GM19438 (cell line): ENCODE measurements at regions not wholly inside any gene's neighbourhood (a gene's known extent, or its start where the extent isn't known, plus 50 kb on each side); places are given as distances from the start of the nearest gene placed in this dataset.

ENCODE experiments used
- ATAC-seq: cut with Tn5 transposase; IDR thresholded peaks from one replicate; pipeline ENCODE4 v1.9.1; 2021; ENCODE audit warnings: low read depth; ENCODE audit not compliant: unreplicated experiment

DNA sequence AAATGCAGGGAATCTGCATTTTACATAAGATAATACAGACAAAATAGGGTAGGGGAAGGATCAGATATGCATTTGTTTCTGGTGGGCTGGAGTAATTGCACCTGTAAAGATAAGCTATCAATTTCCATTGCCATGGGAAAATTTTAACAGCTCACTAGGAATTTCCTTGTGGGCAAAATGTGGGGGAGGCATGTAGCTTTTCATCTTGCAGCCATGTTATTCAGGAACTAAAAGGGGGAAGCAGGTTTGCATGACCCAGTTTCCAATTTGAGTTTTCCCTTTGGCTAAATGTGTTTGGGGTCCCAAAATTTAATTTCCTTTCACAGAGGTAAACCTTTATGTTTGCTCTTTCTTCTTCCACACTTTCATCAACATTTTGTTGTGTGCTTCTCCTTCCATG lies 624.4 kb downstream of the NYAP2 start:
- no peak for ATAC-seq

DNA sequence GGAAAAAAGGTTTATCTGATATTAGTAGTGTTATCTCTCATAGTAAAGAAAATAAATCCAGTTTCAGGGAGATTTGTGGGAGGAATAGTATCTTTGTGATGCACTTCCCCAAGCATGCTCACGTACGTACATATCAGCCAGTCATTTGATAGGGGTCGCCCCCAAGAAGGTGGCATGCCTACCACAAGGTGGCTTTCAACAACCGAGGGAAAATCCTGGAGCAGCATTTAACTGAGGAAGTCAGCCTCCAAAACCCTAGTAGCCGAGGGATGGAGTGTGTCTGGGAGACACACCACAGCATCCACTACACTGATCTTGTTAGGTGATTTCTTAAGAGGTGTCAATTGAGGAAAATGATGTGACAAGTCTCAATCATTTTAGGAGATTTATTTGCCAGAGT lies 623.9 kb downstream of the NYAP2 start:
- ATAC-seq = no peak

DNA sequence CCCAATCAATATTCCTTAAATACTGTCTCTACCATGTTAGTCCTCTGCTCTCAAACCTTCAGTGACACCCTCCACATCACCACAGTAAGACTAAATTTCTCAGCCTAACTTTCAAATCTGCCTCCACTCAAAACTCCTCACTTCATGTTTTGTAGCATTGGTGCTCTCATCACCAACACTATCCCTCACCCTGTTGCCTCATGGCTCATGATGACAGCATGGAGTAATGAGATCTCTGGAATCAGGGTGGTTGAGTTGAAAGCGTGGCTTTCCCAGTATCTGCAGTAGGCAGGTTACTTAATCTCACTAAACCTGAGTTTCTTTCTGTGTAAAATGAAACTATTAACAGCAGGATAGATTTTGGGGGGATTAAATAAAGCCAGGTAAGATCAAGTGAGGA lies 621.4 kb downstream of the NYAP2 start:
- no peak for ATAC-seq

DNA sequence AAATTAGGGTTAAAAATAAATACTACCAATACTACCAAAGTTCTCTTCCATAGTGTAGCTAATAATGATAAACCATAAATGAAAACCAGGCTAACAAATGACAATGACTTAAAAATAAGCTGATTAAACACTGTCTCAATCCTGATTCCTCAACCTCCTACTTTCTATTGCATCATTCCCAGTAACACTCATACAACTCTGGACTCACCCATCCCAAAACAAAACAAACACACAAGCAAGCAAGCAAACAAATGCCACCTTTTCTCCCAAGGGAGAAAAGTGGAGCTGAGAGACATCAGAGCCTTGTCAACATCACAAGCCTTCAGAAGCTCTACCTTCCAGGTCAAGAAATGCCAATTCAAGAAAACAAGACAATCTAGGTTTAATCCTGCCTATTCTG lies 620.7 kb downstream of the NYAP2 start:
- ATAC-seq = no peak

DNA sequence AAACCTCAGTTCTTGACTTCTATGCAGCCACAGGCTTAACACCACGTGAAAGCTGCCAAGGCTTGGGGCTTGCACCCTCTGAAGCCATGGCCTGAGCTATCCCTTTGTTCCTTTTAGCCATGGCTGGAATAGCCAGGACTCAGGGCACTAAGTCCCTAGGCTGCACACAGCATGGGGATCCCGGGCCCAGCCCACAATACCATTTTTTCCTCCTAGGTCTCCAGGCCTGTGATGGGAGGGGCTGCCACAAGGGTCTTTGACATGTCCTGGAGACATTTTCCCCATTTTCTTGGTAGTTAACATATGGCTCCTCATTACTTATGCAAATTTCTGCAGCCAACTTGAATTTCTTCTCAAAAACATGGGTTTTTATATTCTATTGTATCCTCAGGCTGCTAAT lies 619.1 kb downstream of the NYAP2 start:
- ATAC-seq = no peak

DNA sequence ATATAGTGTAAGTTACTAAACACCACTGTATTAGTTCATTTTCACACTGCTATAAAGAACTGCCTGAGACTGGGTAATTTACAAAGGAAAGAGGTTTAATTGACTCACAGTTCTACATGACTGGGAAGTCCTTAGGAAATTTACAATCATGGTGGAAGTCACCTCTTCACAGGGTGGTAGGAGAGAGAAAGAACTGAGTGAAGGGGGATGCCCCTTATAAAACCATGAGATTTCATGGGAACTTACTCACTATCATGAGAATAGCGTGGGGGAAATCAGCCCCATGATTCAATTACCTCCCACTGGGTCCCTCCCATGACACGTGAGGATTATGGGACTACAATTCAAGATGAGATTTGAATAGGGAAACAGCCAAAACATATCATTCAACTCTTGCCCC lies 618.0 kb downstream of the NYAP2 start:
- ATAC-seq = no peak

DNA sequence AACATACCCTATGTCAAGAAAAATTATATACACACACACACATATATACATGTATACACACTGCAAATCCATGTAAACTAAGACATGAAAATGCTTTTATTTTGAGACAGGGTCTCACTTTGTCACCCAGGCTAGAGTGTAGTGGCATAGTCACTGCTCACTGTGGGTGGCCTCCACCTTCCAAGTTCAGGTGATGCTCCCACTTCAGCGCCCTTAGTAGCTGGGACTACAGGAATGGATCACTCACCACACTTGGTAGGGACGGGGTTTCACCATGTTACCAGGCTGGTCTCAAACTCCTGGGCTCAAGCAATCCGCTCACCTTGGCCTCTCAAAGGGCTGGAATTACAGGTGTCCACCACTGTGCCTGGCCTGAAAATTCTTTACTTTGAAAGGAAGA lies 617.6 kb downstream of the NYAP2 start:
- ATAC-seq = no peak

DNA sequence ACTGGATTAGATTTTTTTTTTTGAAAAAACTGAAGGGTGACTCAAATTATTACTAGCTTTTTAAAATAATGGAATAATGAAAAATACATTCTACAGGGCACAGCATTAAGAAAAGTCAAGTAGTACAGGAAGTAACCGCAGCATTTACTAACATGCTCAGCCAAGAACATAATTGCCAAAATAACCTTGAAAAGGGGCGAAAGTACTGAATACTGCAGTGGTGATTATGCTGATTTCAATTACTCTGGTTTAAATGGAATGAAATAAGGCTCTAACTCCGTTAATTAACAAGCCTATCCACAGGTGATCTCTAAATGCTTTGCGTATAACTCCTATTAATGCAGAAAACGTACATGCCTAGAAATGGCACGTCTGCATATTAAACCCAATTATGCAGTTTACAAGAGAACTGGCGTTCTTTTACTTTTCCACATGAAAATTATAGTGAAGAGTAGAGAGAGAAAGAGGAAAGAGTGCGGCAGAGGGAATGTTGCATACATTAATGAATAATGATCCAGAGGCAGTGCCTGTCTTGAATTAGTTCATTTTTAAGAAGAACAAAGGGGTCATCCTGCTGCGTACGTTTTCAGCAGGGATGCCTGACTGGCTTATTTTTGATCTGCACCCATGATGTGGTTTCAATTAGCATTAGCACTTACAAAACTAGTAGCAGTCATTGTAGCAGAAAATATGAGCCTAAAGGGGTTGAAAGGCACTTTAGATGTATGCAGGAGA lies 612.4 kb downstream of the NYAP2 start:
- no peak for ATAC-seq

DNA sequence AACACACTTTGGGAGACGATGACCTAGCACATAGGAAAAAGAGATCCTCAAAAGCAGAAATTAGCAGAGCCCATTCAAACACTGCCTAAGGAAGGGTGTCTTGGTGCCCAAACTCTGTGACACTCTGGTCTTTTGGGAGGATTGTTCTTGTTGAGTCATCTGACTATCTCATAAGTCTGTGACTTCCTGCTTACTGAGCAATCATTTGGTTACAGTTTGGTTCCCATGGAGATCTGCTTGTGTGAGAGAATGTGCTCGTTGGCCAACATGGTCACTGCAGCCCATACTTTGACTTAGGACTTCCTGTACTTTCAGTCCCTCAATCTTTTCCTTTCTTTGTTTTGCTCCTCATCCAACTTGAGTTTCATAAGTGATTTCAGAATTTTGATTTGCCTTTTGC lies 602.9 kb downstream of the NYAP2 start:
- no peak for ATAC-seq

DNA sequence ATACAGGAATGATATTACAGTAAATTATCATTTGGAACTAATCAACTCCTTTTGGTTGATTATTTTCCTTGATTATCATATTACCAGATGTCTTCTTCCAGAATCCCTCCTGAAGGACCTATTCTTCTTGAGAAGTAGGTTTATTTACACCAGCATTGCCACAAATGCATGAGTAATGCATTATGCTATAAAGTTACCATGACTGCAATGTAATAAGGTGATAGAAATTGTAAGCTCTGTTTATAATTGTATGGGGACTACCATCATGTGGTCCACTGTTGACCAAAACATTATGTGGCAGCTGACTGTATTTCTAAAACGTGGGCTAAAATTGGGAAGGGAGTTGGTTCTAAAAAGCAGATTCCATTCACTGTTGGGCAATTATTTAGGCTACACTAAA lies 602.2 kb downstream of the NYAP2 start:
- ATAC-seq = no peak

DNA sequence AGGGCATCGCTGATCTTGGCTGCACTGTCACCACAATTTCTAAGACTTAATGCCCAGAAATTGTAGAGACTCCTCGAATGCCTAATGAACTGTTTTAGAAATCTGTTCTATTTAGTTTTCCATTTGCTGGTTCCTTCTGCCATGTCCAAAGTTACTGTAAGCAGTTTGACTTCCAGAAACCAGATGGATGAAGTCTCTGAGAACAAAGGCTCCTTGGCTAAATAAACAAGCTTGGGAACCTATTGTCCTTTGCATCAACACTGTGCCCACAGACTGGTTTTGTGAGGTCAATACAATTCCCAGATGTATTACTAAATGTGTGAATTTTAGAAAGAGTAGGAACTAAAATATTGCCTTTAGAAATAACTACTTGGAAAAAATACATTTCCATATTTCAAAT lies 600.2 kb downstream of the NYAP2 start:
- ATAC-seq = no peak

DNA sequence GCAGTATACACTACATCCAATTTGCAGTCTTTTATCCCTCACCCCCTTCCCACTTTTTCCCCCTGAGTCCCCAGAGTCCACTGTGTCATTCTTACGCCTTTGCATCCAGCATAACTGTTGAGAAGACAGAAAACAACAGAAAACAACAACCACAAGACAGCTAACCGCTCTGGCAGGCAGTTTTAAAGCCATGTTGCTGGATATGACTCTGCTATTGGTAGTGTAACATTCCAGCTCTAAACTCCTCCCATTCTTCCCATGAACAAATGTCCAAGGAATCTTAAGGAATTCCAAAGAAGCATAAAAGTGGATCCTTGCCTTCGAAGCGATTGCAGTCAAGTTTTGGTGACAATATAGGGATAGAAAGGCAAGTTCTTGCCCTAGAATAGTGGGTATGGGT lies 599.1 kb downstream of the NYAP2 start:
- ATAC-seq = no peak

DNA sequence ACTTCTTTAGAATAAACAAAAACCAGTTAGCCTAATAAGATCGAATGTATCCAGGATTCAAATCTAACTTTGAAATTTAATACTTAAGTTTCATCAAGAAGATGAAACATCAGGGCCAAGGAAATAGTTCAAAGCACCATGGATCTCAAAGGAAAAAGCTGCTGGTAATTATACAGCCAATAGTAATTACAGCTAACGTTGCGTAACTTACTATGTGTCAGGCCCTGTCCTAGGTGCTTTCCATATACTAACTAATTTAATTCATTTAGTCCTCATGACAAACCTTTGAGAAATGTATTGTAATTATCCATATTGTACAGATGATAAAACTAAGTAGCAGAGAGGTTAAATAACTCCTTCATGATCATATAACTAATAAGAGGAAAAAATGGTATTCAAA lies 598.6 kb downstream of the NYAP2 start:
- no peak for ATAC-seq

DNA sequence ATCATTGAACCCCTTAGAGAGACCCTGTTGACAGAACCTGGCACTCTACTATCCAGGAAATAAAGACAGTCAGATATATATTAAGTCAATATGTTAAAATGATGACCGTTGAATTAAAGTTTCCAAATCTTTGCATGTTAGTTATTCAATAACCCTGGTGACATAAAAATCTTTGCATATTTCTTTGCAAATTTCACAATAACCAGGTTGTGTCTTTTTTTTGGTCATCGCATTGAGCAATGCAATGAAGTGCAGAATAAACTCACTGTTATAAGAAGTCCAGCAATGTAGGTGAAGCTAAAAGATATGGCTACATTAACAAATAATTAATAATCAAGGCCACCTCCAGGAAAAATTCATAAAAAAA lies 596.9 kb downstream of the NYAP2 start:
- no peak for ATAC-seq

DNA sequence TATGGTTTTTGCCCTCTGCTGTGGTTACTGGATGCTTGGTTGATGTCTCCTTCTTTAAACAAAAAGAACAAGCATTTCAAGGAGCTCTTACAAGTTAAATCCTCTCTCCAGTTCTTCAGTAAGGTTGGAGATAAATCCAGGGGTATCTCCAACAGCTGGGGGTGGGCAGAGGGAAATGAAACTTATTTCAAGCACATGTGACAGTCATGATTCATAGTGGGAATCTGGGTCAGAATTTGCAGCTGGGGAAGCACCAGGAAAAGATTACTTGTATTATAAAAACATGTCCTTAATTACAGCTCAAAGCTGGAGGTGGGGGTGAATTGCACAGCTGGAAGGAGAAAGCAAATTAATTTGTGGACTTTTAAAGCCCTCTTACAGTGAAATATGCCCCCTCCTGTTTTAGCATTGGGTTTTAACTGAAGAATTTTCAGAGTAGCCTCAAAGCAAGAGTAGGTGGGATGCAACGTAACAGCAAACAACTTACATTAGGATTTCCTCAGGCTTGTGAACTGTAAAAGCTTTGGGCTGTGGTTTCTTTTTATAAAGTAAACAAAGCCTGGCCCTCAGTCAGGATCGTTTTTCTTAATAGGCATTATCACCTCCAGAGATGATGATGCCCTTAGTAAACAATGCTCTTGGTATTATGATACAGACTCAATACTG lies 596.4 kb downstream of the NYAP2 start:
- ATAC-seq = no peak

DNA sequence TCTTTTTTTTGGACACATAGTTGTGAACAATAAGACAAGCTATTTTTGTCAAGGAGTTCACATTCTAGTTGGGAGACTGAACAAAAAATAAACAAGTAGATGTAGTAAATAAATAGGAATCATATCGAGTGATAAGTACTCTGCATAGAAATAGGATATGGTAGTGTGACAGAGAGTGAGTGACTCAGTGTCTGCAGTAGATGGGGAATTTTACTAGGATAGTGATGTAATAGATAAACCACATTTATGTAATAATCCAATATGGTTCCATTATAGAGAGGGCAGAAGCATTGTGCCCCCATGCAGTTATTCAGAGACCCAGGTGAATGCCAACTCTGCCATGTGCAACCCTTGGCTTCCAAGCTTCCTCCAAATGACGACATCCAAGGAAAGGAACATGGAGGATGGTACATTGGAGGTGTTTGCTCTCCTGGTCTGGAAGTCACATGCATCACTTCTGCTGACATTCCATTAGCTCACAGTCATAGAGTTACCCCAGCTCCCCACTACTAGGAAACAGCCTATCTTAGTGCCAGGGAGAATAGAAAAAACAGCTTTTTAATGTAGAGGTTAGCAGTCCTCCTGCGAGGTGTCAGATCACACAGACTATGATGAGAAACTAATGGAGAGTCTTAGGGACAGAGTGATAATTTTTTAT lies 595.4 kb downstream of the NYAP2 start:
- no peak for ATAC-seq

DNA sequence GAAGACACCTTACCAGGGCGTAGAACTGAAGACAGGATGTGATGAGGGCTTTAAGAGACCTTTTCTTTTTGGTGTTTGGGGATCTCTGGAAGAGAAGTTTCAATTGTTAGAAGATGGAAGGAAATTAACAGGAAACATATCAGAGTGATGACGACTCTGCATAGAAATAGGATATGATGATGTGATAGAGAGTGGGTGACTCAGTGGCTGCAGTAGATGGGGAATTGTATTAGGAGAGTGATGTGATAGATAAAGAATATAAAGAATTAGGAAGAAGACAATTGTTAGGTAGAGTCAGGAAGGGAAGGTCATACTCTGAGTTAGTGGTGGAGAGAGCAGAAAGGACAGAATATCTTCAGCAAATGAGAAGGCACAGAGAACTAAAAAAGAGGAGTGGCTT lies 593.9 kb downstream of the NYAP2 start:
- ATAC-seq = no peak

DNA sequence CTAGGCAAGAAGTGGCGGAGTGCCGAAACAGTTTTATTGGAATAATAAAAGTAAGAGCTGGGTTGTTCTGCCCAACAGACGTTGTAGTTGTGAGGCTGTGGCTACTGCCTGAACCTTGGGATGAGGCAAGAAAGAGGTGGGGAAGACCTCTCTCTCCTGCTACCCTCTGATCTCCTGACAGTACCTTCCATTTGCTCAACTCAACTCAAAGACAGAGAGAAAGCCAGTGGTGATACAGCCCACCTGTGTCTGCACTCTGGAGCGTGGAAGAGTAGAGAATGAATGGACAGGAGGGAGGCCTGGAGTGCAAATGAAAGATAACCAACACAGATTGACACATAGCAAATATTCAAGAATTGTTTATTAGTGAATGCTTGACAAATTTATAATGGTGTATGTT lies 590.3 kb downstream of the NYAP2 start:
- no peak for ATAC-seq

DNA sequence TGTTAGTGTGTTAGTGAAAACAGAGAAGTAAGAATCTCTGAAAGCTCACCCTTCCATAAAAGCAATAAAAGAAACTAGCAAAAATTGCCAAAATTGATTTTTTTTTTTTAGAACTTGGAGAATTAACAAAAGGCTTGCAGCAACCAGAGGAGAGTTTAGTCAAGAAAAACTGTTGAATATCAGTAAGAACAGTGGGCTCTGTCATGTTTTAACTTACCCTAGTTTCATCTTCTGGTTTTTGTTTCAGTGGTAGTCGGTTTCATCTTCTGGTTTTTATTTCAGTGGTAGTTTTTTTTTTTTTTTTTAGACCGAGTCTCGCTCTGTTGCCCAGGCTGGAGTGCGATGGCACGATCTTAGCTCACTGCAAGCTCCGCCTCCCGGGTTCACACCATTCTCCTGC lies 580.9 kb downstream of the NYAP2 start:
- ATAC-seq = no peak

DNA sequence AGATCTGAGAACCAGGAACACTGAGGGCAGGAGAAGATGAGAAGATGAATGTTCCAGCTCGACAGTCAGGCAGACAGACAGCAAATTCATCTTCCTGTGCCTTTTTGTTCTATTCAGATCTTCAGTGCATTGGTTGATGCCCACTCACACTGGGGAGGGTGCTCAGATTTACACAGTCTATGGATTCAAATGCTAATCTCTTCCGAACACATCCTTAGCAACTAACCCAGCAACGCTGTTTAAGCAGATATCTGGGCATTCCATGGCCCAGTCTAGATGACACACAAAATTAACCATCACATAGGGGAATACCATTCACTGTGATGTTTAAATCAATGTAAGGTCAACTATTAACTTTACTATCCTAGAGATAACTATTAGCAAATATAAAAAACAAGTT lies 571.9 kb downstream of the NYAP2 start:
- ATAC-seq = no peak

DNA sequence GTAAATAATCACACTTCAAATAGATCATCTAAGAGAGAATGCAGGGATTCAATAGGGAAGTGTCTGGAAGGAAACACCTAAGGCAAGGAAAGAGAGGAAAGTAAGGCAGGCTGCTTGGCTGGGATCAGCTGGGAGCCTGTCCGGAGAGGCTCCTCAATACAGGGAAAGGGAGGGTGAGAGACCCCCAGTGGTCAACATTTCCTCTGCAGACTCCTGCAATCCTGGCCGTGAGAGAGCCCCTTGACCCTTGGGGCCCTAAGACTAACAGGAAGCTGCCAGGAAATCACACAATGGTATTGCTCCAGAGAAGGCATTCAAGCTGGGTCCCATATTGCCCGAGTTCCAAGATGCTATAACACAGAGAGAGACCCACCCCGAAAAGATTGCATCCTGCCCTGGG lies 549.4 kb downstream of the NYAP2 start:
- no peak for ATAC-seq

DNA sequence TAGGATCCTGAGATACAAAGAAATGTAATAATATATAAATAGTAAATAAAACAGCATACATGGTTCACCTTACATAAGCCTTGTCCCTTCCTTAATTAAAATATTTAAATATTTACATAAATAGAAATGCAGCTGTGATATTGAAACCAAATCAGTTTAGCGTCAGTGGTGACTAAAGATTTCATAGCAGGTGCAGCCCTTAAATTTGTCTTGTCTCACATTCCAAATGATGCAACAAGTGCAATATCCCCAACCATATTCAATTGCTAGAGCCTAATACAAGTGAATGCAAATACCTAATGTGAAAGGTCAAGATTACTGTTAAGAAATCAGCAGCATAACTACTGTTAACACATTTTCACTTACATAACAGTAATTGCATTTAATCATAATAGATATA lies 539.5 kb downstream of the NYAP2 start:
- ATAC-seq = no peak
